ENCODE measurements at regions not wholly inside any gene's neighbourhood (a gene's known extent, or its start where the extent isn't known, plus 50 kb on each side); places are given as distances from the start of the nearest gene placed in this dataset.

- no peaks in the 10 kb centered on the region for H3K36me3 ChIP-seq
- TF ChIP-seq CTCF (IDR thresholded peaks at IDR 0.05) = no peak
- peak overlapping the region in 7 of 10 donors; percentile 4 to 21 (median 20) for H3K4me3 ChIP-seq
- intact Hi-C loops (cut with DNase I) = loop anchor here in 1 of 10 donors (5.0 kb wide), 1 partner anchor 78 kb away; no protein-coding TSS in a partner anchor
- DNase-seq = no peak
- no peaks in the 10 kb centered on the region for H3K9me3 ChIP-seq
- H3K4me1 ChIP-seq = peaks cover 5 to 68% (median 46%) of the 10 kb centered on the region in 9 donors
- no peak for ATAC-seq
- H3K27ac ChIP-seq = peak overlapping the region in 8 of 10 donors; percentile 31 to 83 (median 54)
- WGBS, 2 donors = 46 to 48% methylated on average over 9 of the region's 9 CpGs
- H3K27me3 ChIP-seq = no peaks in the 10 kb centered on the region
Measured at GRCh38 chr20:57998981-57999464, 229.4 kb downstream of the ANKRD60 start.

- ATAC-seq (no peak), DNase-seq (no peak)
- peak overlapping the region in 1 of 10 donors; percentile 53 for H3K27ac ChIP-seq
- no peak for TF ChIP-seq CTCF (IDR thresholded peaks at IDR 0.05)
- no peaks in the 10 kb centered on the region for H3K36me3 ChIP-seq
- H3K4me3 ChIP-seq = no peak overlapping the region
- peaks cover 5 to 68% (median 46%) of the 10 kb centered on the region in 9 donors for H3K4me1 ChIP-seq
- intact Hi-C loops (cut with DNase I) = loop anchor here in 1 of 10 donors (5.0 kb wide), 1 partner anchor 79 kb away; no protein-coding TSS in a partner anchor
- WGBS, 2 donors = 88 to 91% methylated on average over 6 of the region's 6 CpGs
- H3K27me3 ChIP-seq = no peaks in the 10 kb centered on the region
- no peaks in the 10 kb centered on the region for H3K9me3 ChIP-seq
Measured at GRCh38 chr20:57998276-57998675, 230.2 kb downstream of the ANKRD60 start.

- H3K27me3 ChIP-seq = no peaks in the 10 kb centered on the region
- intact Hi-C loops (cut with DNase I) = loop anchor here in 1 of 10 donors (5.0 kb wide), 1 partner anchor 80 kb away; no protein-coding TSS in a partner anchor
- no peak for TF ChIP-seq CTCF (IDR thresholded peaks at IDR 0.05)
- H3K9me3 ChIP-seq = no peaks in the 10 kb centered on the region
- WGBS, 2 donors = 70 to 78% methylated on average over 2 of the region's 2 CpGs
- DNase-seq (no peak), ATAC-seq (no peak)
- no peaks in the 10 kb centered on the region for H3K36me3 ChIP-seq
- no peak overlapping the region for H3K4me3 ChIP-seq
- H3K4me1 ChIP-seq = peaks cover 5 to 68% (median 46%) of the 10 kb centered on the region in 9 donors
- no peak overlapping the region for H3K27ac ChIP-seq
Measured at GRCh38 chr20:57996936-57997890, 231.2 kb downstream of the ANKRD60 start.

GRCh38 chr20:57996465-57996864, 232.0 kb downstream of the ANKRD60 start:
- Histone ChIP-seq H3K27ac (no peak overlapping the region), H3K27me3 (no peaks in the 10 kb centered on the region), H3K4me1 (peaks cover 5 to 64% (median 42%) of the 10 kb centered on the region in 9 donors), H3K9me3 (no peaks in the 10 kb centered on the region), H3K4me3 (no peak overlapping the region), H3K36me3 (no peaks in the 10 kb centered on the region)
- ATAC-seq = no peak
- no peak for TF ChIP-seq CTCF (IDR thresholded peaks at IDR 0.05)
- 82 to 91% methylated on average over 3 of the region's 3 CpGs for WGBS, 2 donors
- intact Hi-C loops (cut with DNase I) = loop anchor here in 1 of 10 donors (5.0 kb wide), 1 partner anchor 81 kb away; no protein-coding TSS in a partner anchor
- DNase-seq = no peak

Measured in heart right ventricle (tissue), 16 donors.